ENCODE measurements at regions not wholly inside any gene's neighbourhood (a gene's known extent, or its start where the extent isn't known, plus 50 kb on each side); places are given as distances from the start of the nearest gene placed in this dataset.

DNA sequence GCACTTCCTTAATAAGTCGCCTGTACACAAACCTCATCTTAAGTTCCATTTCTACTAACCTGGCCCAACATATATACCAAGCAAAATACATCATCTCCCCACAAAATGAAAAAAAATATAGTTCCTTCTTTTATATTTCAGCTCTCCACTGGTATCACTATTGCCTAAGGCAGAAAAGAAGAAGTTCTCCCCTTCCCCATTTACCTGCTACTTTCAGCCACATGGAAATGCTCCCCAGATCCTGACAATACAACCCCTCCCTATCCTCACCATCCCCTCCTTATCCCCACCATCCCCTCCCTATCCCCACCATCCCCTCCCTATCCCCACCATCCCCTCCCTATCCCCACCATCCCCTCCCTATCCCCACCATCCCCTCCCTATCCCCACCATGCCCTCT is 175.7 kb downstream of the LINC00237 start:
- Histone ChIP-seq H3K4me2 (ENCODE audit: low read length) (no peak overlapping the region), H3K4me3 (ENCODE audit: low read length) (no peak overlapping the region), H3K27me3 (ENCODE audit: low read depth, low read length) (peaks cover 25% of the 10 kb centered on the region), H3K27ac (ENCODE audit: low read length) (no peak overlapping the region), H3K4me1 (ENCODE audit: low read length) (no peaks in the 10 kb centered on the region), H3K79me2 (ENCODE audit: low read length) (no peaks in the 10 kb centered on the region), H3K9ac (ENCODE audit: low read length) (no peak overlapping the region), H3K9me3 (ENCODE audit: insufficient read depth, low read length) (no peaks in the 10 kb centered on the region), H4K20me1 (ENCODE audit: insufficient read depth, low read length) (no peaks in the 10 kb centered on the region), H3K36me3 (replicated peaks; ENCODE audit: low read depth, low read length) (no peaks in the 10 kb centered on the region), H2AFZ (ENCODE audit: low read depth, low read length) (no peak overlapping the region)
- TF ChIP-seq, protein P1, sequence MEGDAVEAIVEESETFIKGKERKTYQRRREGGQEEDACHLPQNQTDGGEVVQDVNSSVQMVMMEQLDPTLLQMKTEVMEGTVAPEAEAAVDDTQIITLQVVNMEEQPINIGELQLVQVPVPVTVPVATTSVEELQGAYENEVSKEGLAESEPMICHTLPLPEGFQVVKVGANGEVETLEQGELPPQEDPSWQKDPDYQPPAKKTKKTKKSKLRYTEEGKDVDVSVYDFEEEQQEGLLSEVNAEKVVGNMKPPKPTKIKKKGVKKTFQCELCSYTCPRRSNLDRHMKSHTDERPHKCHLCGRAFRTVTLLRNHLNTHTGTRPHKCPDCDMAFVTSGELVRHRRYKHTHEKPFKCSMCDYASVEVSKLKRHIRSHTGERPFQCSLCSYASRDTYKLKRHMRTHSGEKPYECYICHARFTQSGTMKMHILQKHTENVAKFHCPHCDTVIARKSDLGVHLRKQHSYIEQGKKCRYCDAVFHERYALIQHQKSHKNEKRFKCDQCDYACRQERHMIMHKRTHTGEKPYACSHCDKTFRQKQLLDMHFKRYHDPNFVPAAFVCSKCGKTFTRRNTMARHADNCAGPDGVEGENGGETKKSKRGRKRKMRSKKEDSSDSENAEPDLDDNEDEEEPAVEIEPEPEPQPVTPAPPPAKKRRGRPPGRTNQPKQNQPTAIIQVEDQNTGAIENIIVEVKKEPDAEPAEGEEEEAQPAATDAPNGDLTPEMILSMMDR (IDR thresholded peaks at IDR 0.05; ENCODE audit: low read depth, low read length): no peak
- TF ChIP-seq EZH2phosphoT487 (IDR thresholded peaks at IDR 0.05; ENCODE audit: low read depth): no peak

DNA sequence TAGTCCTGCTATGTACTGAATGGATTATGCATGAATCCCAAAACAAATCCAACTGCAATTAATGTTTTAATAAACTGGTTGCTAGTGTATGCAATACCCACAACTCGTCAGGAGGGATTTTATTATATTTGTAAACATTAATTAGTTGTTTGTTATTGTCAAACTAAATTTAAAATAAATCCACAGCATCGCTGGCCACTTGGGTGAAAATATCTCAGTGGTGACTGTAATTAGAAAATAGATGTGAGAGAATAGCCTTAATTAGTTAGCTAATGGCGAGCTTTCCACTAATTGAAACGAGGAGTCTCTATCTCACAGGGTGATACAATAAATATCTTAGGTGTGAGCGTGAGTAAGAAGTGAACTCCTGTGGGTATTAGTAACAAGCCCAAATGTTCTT is 176.8 kb downstream of the LINC00237 start:
- TF ChIP-seq, protein P1 (IDR thresholded peaks at IDR 0.05; ENCODE audit: low read depth, low read length): no peak
- TF ChIP-seq EZH2phosphoT487 (IDR thresholded peaks at IDR 0.05; ENCODE audit: low read depth): no peak
- H3K27ac ChIP-seq (ENCODE audit: low read length): no peak overlapping the region
- no peaks in the 10 kb centered on the region for H3K4me1 ChIP-seq (ENCODE audit: low read length)
- no peaks in the 10 kb centered on the region for H3K79me2 ChIP-seq (ENCODE audit: low read length)
- peaks cover 21% of the 10 kb centered on the region for H3K27me3 ChIP-seq (ENCODE audit: low read depth, low read length)
- H3K36me3 ChIP-seq (replicated peaks; ENCODE audit: low read depth, low read length): no peaks in the 10 kb centered on the region
- no peaks in the 10 kb centered on the region for H3K9me3 ChIP-seq (ENCODE audit: insufficient read depth, low read length)
- no peak overlapping the region for H3K4me2 ChIP-seq (ENCODE audit: low read length)
- H2AFZ ChIP-seq (ENCODE audit: low read depth, low read length): no peak overlapping the region
- H3K9ac ChIP-seq (ENCODE audit: low read length): no peak overlapping the region
- H3K4me3 ChIP-seq (ENCODE audit: low read length): no peak overlapping the region
- no peaks in the 10 kb centered on the region for H4K20me1 ChIP-seq (ENCODE audit: insufficient read depth, low read length)

DNA sequence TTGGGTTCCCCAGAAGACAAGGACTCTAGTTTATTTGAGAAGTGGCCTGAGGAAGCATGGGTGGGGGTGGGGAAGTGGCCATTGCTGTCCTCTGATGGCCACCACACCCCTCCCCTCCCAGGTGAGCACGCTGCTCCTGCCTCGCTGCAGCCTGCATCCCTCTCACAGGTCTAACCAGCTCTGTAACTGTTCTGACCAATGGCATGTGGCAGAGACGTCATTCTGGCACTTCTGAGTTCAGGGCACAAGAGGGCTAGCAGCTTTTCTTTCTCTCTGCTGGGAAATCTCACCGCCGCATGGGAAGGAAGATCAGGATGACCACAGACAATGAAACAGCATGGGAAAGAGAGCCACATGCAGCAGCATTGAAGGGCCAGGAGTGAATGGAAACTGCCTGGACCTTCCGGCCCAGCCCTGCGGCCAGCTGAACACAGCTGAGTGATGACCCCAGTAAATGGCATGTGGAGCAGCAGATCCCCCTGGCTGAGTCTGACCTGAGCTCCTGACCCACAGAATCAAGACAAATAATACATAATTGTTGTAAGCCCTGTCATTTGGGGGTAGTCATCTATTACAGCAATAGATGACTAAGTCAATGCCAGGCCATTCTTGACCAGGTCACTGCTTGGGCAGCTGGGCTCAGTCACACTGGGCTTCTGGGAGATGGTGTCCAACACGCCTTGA is 179.8 kb downstream of the LINC00237 start:
- Histone ChIP-seq H3K27me3 (ENCODE audit: low read depth, low read length) (peaks cover 21% of the 10 kb centered on the region), H4K20me1 (ENCODE audit: insufficient read depth, low read length) (no peaks in the 10 kb centered on the region), H3K4me1 (ENCODE audit: low read length) (no peaks in the 10 kb centered on the region), H3K27ac (ENCODE audit: low read length) (no peak overlapping the region), H3K4me2 (ENCODE audit: low read length) (no peak overlapping the region), H3K36me3 (replicated peaks; ENCODE audit: low read depth, low read length) (no peaks in the 10 kb centered on the region), H3K9ac (ENCODE audit: low read length) (no peak overlapping the region), H3K4me3 (ENCODE audit: low read length) (no peak overlapping the region), H3K79me2 (ENCODE audit: low read length) (no peaks in the 10 kb centered on the region), H3K9me3 (ENCODE audit: insufficient read depth, low read length) (no peaks in the 10 kb centered on the region), H2AFZ (ENCODE audit: low read depth, low read length) (no peak overlapping the region)
- TF ChIP-seq, protein P1 (IDR thresholded peaks at IDR 0.05; ENCODE audit: low read depth, low read length): no peak
- TF ChIP-seq EZH2phosphoT487 (IDR thresholded peaks at IDR 0.05; ENCODE audit: low read depth): no peak

DNA sequence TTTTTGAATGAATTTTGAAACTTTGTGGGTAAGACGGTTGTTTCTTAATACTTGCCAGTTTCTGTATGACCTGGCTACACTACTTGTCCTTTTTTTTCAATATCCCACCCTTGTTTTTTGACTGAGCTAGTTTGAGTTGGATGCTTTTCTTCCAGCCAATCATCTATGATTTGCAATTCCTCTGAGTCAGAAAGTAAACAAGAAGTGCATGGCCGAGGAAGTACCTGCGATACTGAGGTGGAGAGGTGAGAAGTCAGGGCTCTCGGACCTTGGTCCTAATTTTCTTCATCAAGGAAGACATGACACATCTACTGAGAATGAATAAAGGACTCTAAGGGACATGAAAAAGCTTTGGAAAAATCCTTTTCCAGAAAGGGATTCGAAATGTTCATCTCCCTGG is 185.7 kb downstream of the LINC00237 start:
- Histone ChIP-seq H3K4me3 (ENCODE audit: low read length) (no peak overlapping the region), H2AFZ (ENCODE audit: low read depth, low read length) (no peak overlapping the region), H3K4me2 (ENCODE audit: low read length) (no peak overlapping the region), H3K9me3 (ENCODE audit: insufficient read depth, low read length) (peaks cover 4% of the 10 kb centered on the region; the same call in 1 of the 2 replicates), H3K4me1 (ENCODE audit: low read length) (no peaks in the 10 kb centered on the region), H3K9ac (ENCODE audit: low read length) (no peak overlapping the region), H3K36me3 (replicated peaks; ENCODE audit: low read depth, low read length) (no peaks in the 10 kb centered on the region), H3K27ac (ENCODE audit: low read length) (no peak overlapping the region), H4K20me1 (ENCODE audit: insufficient read depth, low read length) (no peaks in the 10 kb centered on the region), H3K27me3 (ENCODE audit: low read depth, low read length) (peaks cover 38% of the 10 kb centered on the region), H3K79me2 (ENCODE audit: low read length) (no peaks in the 10 kb centered on the region)
- TF ChIP-seq, protein P1 (IDR thresholded peaks at IDR 0.05; ENCODE audit: low read depth, low read length): no peak
- TF ChIP-seq EZH2phosphoT487 (IDR thresholded peaks at IDR 0.05; ENCODE audit: low read depth): no peak
